Keratinocyte (primary cell): ENCODE measurements at regions not wholly inside any gene's neighbourhood (a gene's known extent, or its start where the extent isn't known, plus 50 kb on each side); places are given as distances from the start of the nearest gene placed in this dataset.

Experiments
- DNase-seq: peaks from one replicate; pipeline ENCODE4 v3.0.0-alpha.2; 2011; ENCODE audit warnings: low read depth, missing footprints, low spot score
- FAIRE-seq: peaks from 2 replicates; lab custom pipeline; 2011; peaks lifted over from hg19 to GRCh38; lab: Jason Lieb, UNC
- H2AFZ ChIP-seq: 2 replicates; pipeline ENCODE4 v1.6.0; 2012; ENCODE audit warnings: low read length, control low read depth, inconsistent platforms; ENCODE audit not compliant: control insufficient read depth
- H3K27ac ChIP-seq: 2 replicates; pipeline ENCODE4 v1.5.1; 2011; ENCODE audit warnings: low read length; ENCODE audit not compliant: control insufficient read depth, insufficient read depth
- H3K27me3 ChIP-seq: 3 replicates; pipeline ENCODE4 v1.6.0; 2011; ENCODE audit warnings: low read length; ENCODE audit not compliant: control insufficient read depth, insufficient read depth; ENCODE audit errors: extremely low read depth
- H3K36me3 ChIP-seq, 2 experiments: 2 replicates in 1 of 2; 3 replicates in 1 of 2; pipeline ENCODE4 v1.5.1; 2011; ENCODE audit warnings: low read length in 2 of 2, mild to moderate bottlenecking in 1 of 2; ENCODE audit not compliant: control insufficient read depth in 2 of 2, insufficient read depth in 2 of 2; ENCODE audit errors: extremely low read depth in 1 of 2
- H3K4me1 ChIP-seq: 3 replicates; pipeline ENCODE4 v1.5.1; 2011; ENCODE audit warnings: low read length; ENCODE audit not compliant: control insufficient read depth, insufficient read depth; ENCODE audit errors: extremely low read depth
- H3K4me2 ChIP-seq: 3 replicates; pipeline ENCODE4 v1.6.0; 2011; ENCODE audit warnings: low read depth, low read length; ENCODE audit not compliant: control insufficient read depth, insufficient read depth; ENCODE audit errors: extremely low read depth
- H3K4me3 ChIP-seq, 3 experiments: fragments of 200-600 bp in 1 of 3; sonication (generic) in 1 of 3; 2 replicates in 2 of 3; 3 replicates in 1 of 3; pipeline ENCODE4 v1.5.1; 2011 to 2016; ENCODE audit warnings: low read length in 3 of 3, mild to moderate bottlenecking in 3 of 3, control low read depth in 2 of 3, inconsistent platforms in 1 of 3, low read depth in 1 of 3, mixed read lengths in 1 of 3, mixed run types in 1 of 3, moderate library complexity in 1 of 3; ENCODE audit not compliant: control insufficient read depth in 2 of 3, insufficient read depth in 2 of 3; ENCODE audit errors: extremely low read depth in 1 of 3
- H3K79me2 ChIP-seq: 2 replicates; pipeline ENCODE4 v1.6.0; 2012; ENCODE audit warnings: low read length; ENCODE audit not compliant: control insufficient read depth, insufficient read depth
- H3K9ac ChIP-seq: 3 replicates; pipeline ENCODE4 v1.6.0; 2011; ENCODE audit warnings: low read length; ENCODE audit not compliant: control insufficient read depth, insufficient read depth; ENCODE audit errors: extremely low read depth
- H3K9me1 ChIP-seq: 3 replicates; pipeline ENCODE4 v1.6.0; 2011; ENCODE audit warnings: low read length; ENCODE audit not compliant: control insufficient read depth, insufficient read depth; ENCODE audit errors: extremely low read depth
- H3K9me3 ChIP-seq: 2 replicates; pipeline ENCODE4 v1.5.1; 2012; ENCODE audit warnings: low read depth, low read length; ENCODE audit not compliant: control insufficient read depth
- H4K20me1 ChIP-seq: 3 replicates; pipeline ENCODE4 v1.6.0; 2011; ENCODE audit warnings: low read length; ENCODE audit not compliant: control insufficient read depth, insufficient read depth; ENCODE audit errors: extremely low read depth
- EZH2 ChIP-seq: IDR thresholded peaks from one replicate; pipeline ENCODE4 v1.6.1; 2012; ENCODE audit warnings: inconsistent platforms, mild to moderate bottlenecking, low read length, moderate library complexity
- dilution Hi-C: fragments of 300-500 bp; cut with MboI; formaldehyde crosslinking; loops from one replicate; pipeline ENCODE4 v1.7.0; 2020; ENCODE audit warnings: low sequenced_read_pairs; ENCODE audit not compliant: extremely low pct_ligation_motif_present
- TF ChIP-seq, protein P1 (sequence below), 3 experiments: IDR thresholded peaks in 1 of 3; conservative IDR thresholded peaks in 1 of 3; optimal IDR thresholded peaks in 1 of 3; 2 replicates in 2 of 3; 3 replicates in 1 of 3; pipeline versions ENCODE3 to v1.5.1; 2011; ENCODE audit warnings: low read length in 3 of 3, mild to moderate bottlenecking in 3 of 3, moderate library complexity in 2 of 3, control low read depth in 1 of 3, inconsistent platforms in 1 of 3; ENCODE audit not compliant: insufficient read depth in 2 of 3; ENCODE audit errors: extremely low read depth in 1 of 3

DNA sequence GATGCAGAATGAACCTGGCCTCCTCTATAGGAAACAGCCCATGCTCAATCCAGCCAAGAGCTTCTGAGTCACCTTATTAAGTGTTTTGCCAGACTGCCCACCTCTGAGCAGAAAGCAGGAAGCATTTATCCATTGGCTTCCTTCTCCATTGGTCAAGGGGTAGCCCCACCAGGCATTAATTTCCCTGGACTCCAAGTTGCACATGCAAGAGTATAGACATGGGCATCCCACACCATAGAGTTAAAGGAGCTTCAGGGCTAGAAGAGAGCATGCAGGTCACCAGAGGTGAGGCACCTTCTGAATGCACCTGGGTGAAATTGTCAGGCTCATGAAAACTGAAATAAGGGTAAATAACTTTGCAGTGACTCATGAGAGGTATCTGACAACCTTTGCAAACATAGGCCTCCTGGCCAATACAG lies 230.8 kb upstream of the STAC start:
- Histone ChIP-seq H3K9me3 (no peaks in the 10 kb centered on the region), H3K9ac (no peak overlapping the region), H4K20me1 (no peaks in the 10 kb centered on the region), H3K4me1 (peaks cover 7% of the 10 kb centered on the region), H2AFZ (no peak overlapping the region), H3K4me2 (no peak overlapping the region), H3K27me3 (no peaks in the 10 kb centered on the region), H3K9me1 (no peaks in the 10 kb centered on the region), H3K79me2 (no peaks in the 10 kb centered on the region), H3K4me3 (no peak overlapping the region), H3K27ac (no peak overlapping the region), H3K36me3 (no peaks in the 10 kb centered on the region)
- DNase-seq (no peak), FAIRE-seq (peak; percentile 29)
- dilution Hi-C loops = no loop called here
- TF ChIP-seq EZH2 = no peak
- TF ChIP-seq, protein P1, sequence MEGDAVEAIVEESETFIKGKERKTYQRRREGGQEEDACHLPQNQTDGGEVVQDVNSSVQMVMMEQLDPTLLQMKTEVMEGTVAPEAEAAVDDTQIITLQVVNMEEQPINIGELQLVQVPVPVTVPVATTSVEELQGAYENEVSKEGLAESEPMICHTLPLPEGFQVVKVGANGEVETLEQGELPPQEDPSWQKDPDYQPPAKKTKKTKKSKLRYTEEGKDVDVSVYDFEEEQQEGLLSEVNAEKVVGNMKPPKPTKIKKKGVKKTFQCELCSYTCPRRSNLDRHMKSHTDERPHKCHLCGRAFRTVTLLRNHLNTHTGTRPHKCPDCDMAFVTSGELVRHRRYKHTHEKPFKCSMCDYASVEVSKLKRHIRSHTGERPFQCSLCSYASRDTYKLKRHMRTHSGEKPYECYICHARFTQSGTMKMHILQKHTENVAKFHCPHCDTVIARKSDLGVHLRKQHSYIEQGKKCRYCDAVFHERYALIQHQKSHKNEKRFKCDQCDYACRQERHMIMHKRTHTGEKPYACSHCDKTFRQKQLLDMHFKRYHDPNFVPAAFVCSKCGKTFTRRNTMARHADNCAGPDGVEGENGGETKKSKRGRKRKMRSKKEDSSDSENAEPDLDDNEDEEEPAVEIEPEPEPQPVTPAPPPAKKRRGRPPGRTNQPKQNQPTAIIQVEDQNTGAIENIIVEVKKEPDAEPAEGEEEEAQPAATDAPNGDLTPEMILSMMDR (optimal IDR thresholded peaks at IDR 0.05 in 1 of 3, IDR thresholded peaks at IDR 0.05 in 1 of 3, conservative IDR thresholded peaks at IDR 0.05 in 1 of 3; ENCODE audit: extremely low read depth in 1 of 3, insufficient read depth in 2 of 3, low read length in 3 of 3) = no peak

DNA sequence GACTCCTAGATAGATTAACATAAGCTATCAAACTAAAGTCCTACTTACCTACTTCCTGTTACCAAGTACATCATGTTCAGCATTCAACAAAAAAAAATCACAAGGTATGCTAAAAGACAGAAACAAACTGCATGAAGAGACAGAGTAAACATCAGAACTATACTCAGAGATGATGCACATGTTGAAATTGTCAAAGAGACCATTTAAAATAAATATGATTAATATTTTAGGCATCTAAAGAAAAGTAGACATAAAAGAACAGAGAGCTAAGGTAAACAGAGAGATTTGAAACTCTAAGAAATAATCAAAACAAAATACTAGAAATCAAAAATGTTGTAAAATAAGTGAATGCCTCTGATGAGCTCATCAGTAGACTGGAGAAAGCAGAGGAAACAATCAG lies 224.8 kb upstream of the STAC start:
- Histone ChIP-seq H3K79me2 (no peaks in the 10 kb centered on the region), H3K4me2 (no peak overlapping the region), H3K9ac (no peak overlapping the region), H3K9me3 (no peaks in the 10 kb centered on the region), H3K27me3 (no peaks in the 10 kb centered on the region), H2AFZ (no peak overlapping the region), H3K4me3 (no peak overlapping the region), H3K36me3 (no peaks in the 10 kb centered on the region), H3K4me1 (no peaks in the 10 kb centered on the region), H3K27ac (no peak overlapping the region), H4K20me1 (no peaks in the 10 kb centered on the region), H3K9me1 (no peaks in the 10 kb centered on the region)
- FAIRE-seq (no peak), DNase-seq (no peak)
- dilution Hi-C loops = no loop called here
- no peak for TF ChIP-seq EZH2
- TF ChIP-seq, protein P1 (optimal IDR thresholded peaks at IDR 0.05 in 1 of 3, IDR thresholded peaks at IDR 0.05 in 1 of 3, conservative IDR thresholded peaks at IDR 0.05 in 1 of 3; ENCODE audit: extremely low read depth in 1 of 3, insufficient read depth in 2 of 3, low read length in 3 of 3) = no peak
